ENCODE measurements at regions not wholly inside any gene's neighbourhood (a gene's known extent, or its start where the extent isn't known, plus 50 kb on each side); places are given as distances from the start of the nearest gene placed in this dataset.

GRCh38 chr13:60700994-60701393 is 304.0 kb downstream of the TDRD3 start:
- Histone ChIP-seq H3K9me3 (ENCODE audit: control insufficient read depth, low read length) (no peaks in the 10 kb centered on the region), H3K4me3 (ENCODE audit: extremely low read depth, insufficient read depth, low read length, poor library complexity, severe bottlenecking) (no peak overlapping the region), H3K36me3 (ENCODE audit: control insufficient read depth, insufficient read depth, low read length) (no peaks in the 10 kb centered on the region), H3K4me1 (ENCODE audit: control insufficient read depth, insufficient read depth, low read length, poor library complexity, severe bottlenecking) (no peaks in the 10 kb centered on the region), H3K27ac (ENCODE audit: low read depth, low read length, severe bottlenecking) (no peak overlapping the region)
- WGBS, 2 experiments (ENCODE audit: insufficient coverage in 2 of 2), result 91 to 100% methylated on average over 3 of the region's 4 CpGs

GRCh38 chr13:60699636-60700035 is 302.6 kb downstream of the TDRD3 start:
- no CpG with 5 or more reads among the region's 2 CpGs for WGBS, 2 experiments (ENCODE audit: insufficient coverage in 2 of 2)
- H3K4me1 ChIP-seq (ENCODE audit: control insufficient read depth, insufficient read depth, low read length, poor library complexity, severe bottlenecking), result no peaks in the 10 kb centered on the region
- H3K27ac ChIP-seq (ENCODE audit: low read depth, low read length, severe bottlenecking), result no peak overlapping the region
- H3K4me3 ChIP-seq (ENCODE audit: extremely low read depth, insufficient read depth, low read length, poor library complexity, severe bottlenecking), result no peak overlapping the region
- no peaks in the 10 kb centered on the region for H3K9me3 ChIP-seq (ENCODE audit: control insufficient read depth, low read length)
- no peaks in the 10 kb centered on the region for H3K36me3 ChIP-seq (ENCODE audit: control insufficient read depth, insufficient read depth, low read length)

GRCh38 chr13:60696602-60697001 is 299.6 kb downstream of the TDRD3 start:
- Histone ChIP-seq H3K4me1 (ENCODE audit: control insufficient read depth, insufficient read depth, low read length, poor library complexity, severe bottlenecking) (no peaks in the 10 kb centered on the region), H3K27ac (ENCODE audit: low read depth, low read length, severe bottlenecking) (no peak overlapping the region), H3K36me3 (ENCODE audit: control insufficient read depth, insufficient read depth, low read length) (no peaks in the 10 kb centered on the region), H3K9me3 (ENCODE audit: control insufficient read depth, low read length) (no peaks in the 10 kb centered on the region), H3K4me3 (ENCODE audit: extremely low read depth, insufficient read depth, low read length, poor library complexity, severe bottlenecking) (no peak overlapping the region)
- WGBS, 2 experiments (ENCODE audit: insufficient coverage in 2 of 2), result 49 to 75% methylated on average over 5 of the region's 6 CpGs

- Histone ChIP-seq H3K9me3 (ENCODE audit: control insufficient read depth, low read length) (no peaks in the 10 kb centered on the region), H3K4me3 (ENCODE audit: extremely low read depth, insufficient read depth, low read length, poor library complexity, severe bottlenecking) (no peak overlapping the region), H3K27ac (ENCODE audit: low read depth, low read length, severe bottlenecking) (no peak overlapping the region), H3K4me1 (ENCODE audit: control insufficient read depth, insufficient read depth, low read length, poor library complexity, severe bottlenecking) (no peaks in the 10 kb centered on the region), H3K36me3 (ENCODE audit: control insufficient read depth, insufficient read depth, low read length) (no peaks in the 10 kb centered on the region)
These were observed 294.2 kb downstream of the TDRD3 start for GRCh38 chr13:60691268-60691667.

- WGBS, 2 experiments (ENCODE audit: insufficient coverage in 2 of 2), result 85 to 86% methylated on average over 6 of the region's 6 CpGs
- no peaks in the 10 kb centered on the region for H3K9me3 ChIP-seq (ENCODE audit: control insufficient read depth, low read length)
- H3K36me3 ChIP-seq (ENCODE audit: control insufficient read depth, insufficient read depth, low read length), result no peaks in the 10 kb centered on the region
- H3K4me3 ChIP-seq (ENCODE audit: extremely low read depth, insufficient read depth, low read length, poor library complexity, severe bottlenecking), result no peak overlapping the region
- H3K27ac ChIP-seq (ENCODE audit: low read depth, low read length, severe bottlenecking), result no peak overlapping the region
- H3K4me1 ChIP-seq (ENCODE audit: control insufficient read depth, insufficient read depth, low read length, poor library complexity, severe bottlenecking), result no peaks in the 10 kb centered on the region
These were observed 293.6 kb downstream of the TDRD3 start for GRCh38 chr13:60690604-60691003.

- no peak overlapping the region for H3K4me3 ChIP-seq (ENCODE audit: extremely low read depth, insufficient read depth, low read length, poor library complexity, severe bottlenecking)
- H3K9me3 ChIP-seq (ENCODE audit: control insufficient read depth, low read length), result no peaks in the 10 kb centered on the region
- H3K36me3 ChIP-seq (ENCODE audit: control insufficient read depth, insufficient read depth, low read length), result no peaks in the 10 kb centered on the region
These were observed 292.6 kb downstream of the TDRD3 start for GRCh38 chr13:60689571-60689970.

GRCh38 chr13:60689076-60689475 is 292.1 kb downstream of the TDRD3 start:
- Histone ChIP-seq H3K4me3 (ENCODE audit: extremely low read depth, insufficient read depth, low read length, poor library complexity, severe bottlenecking) (no peak overlapping the region), H3K36me3 (ENCODE audit: control insufficient read depth, insufficient read depth, low read length) (no peaks in the 10 kb centered on the region), H3K9me3 (ENCODE audit: control insufficient read depth, low read length) (no peaks in the 10 kb centered on the region), H3K27ac (ENCODE audit: low read depth, low read length, severe bottlenecking) (no peak overlapping the region), H3K4me1 (ENCODE audit: control insufficient read depth, insufficient read depth, low read length, poor library complexity, severe bottlenecking) (no peaks in the 10 kb centered on the region)
- no CpG with 5 or more reads among the region's 3 CpGs for WGBS, 2 experiments (ENCODE audit: insufficient coverage in 2 of 2)

More at GRCh38 chr13:60689571-60689970, 292.6 kb downstream of the TDRD3 start:
- no peaks in the 10 kb centered on the region for H3K4me1 ChIP-seq (ENCODE audit: control insufficient read depth, insufficient read depth, low read length, poor library complexity, severe bottlenecking)
- no peak overlapping the region for H3K27ac ChIP-seq (ENCODE audit: low read depth, low read length, severe bottlenecking)

GRCh38 chr13:60679928-60680694 is 283.1 kb downstream of the TDRD3 start:
- H3K27ac ChIP-seq (ENCODE audit: low read depth, low read length, severe bottlenecking), result no peak overlapping the region
- H3K4me3 ChIP-seq (ENCODE audit: extremely low read depth, insufficient read depth, low read length, poor library complexity, severe bottlenecking), result no peak overlapping the region
- H3K4me1 ChIP-seq (ENCODE audit: control insufficient read depth, insufficient read depth, low read length, poor library complexity, severe bottlenecking), result no peaks in the 10 kb centered on the region
- no peaks in the 10 kb centered on the region for H3K9me3 ChIP-seq (ENCODE audit: control insufficient read depth, low read length)
- H3K36me3 ChIP-seq (ENCODE audit: control insufficient read depth, insufficient read depth, low read length), result no peaks in the 10 kb centered on the region
- 75 to 82% methylated on average over 1 to 2 of the region's 5 CpGs for WGBS, 2 experiments (ENCODE audit: insufficient coverage in 2 of 2)

- no peaks in the 10 kb centered on the region for H3K4me1 ChIP-seq (ENCODE audit: control insufficient read depth, insufficient read depth, low read length, poor library complexity, severe bottlenecking)
- no peak overlapping the region for H3K27ac ChIP-seq (ENCODE audit: low read depth, low read length, severe bottlenecking)
- 100% methylated on average over 3 of the region's 4 CpGs; no CpG with 5 or more reads in 1 of the 2 experiments for WGBS, 2 experiments (ENCODE audit: insufficient coverage in 2 of 2)
- no peaks in the 10 kb centered on the region for H3K36me3 ChIP-seq (ENCODE audit: control insufficient read depth, insufficient read depth, low read length)
- no peaks in the 10 kb centered on the region for H3K9me3 ChIP-seq (ENCODE audit: control insufficient read depth, low read length)
- H3K4me3 ChIP-seq (ENCODE audit: extremely low read depth, insufficient read depth, low read length, poor library complexity, severe bottlenecking), result no peak overlapping the region
These were observed 282.1 kb downstream of the TDRD3 start for GRCh38 chr13:60679131-60679530.

GRCh38 chr13:60671386-60671785 is 274.4 kb downstream of the TDRD3 start:
- no peaks in the 10 kb centered on the region for H3K4me1 ChIP-seq (ENCODE audit: control insufficient read depth, insufficient read depth, low read length, poor library complexity, severe bottlenecking)
- no peak overlapping the region for H3K27ac ChIP-seq (ENCODE audit: low read depth, low read length, severe bottlenecking)
- no peak overlapping the region for H3K4me3 ChIP-seq (ENCODE audit: extremely low read depth, insufficient read depth, low read length, poor library complexity, severe bottlenecking)
- H3K9me3 ChIP-seq (ENCODE audit: control insufficient read depth, low read length), result peaks cover 3% of the 10 kb centered on the region
- H3K36me3 ChIP-seq (ENCODE audit: control insufficient read depth, insufficient read depth, low read length), result no peaks in the 10 kb centered on the region

- Histone ChIP-seq H3K27ac (ENCODE audit: low read depth, low read length, severe bottlenecking) (no peak overlapping the region), H3K36me3 (ENCODE audit: control insufficient read depth, insufficient read depth, low read length) (no peaks in the 10 kb centered on the region), H3K9me3 (ENCODE audit: control insufficient read depth, low read length) (no peaks in the 10 kb centered on the region), H3K4me1 (ENCODE audit: control insufficient read depth, insufficient read depth, low read length, poor library complexity, severe bottlenecking) (no peaks in the 10 kb centered on the region), H3K4me3 (ENCODE audit: extremely low read depth, insufficient read depth, low read length, poor library complexity, severe bottlenecking) (no peak overlapping the region)
- WGBS, 2 experiments (ENCODE audit: insufficient coverage in 2 of 2), result 73 to 85% methylated on average over 2 to 4 of the region's 4 CpGs
These were observed 266.8 kb downstream of the TDRD3 start for GRCh38 chr13:60663788-60664187.

All from mesodermal cell (in vitro differentiated cells).